ENCODE measurements at regions not wholly inside any gene's neighbourhood (a gene's known extent, or its start where the extent isn't known, plus 50 kb on each side); places are given as distances from the start of the nearest gene placed in this dataset.
A peak's percentile ranks its signal among the peaks of the same experiment; 100 is the strongest.

- Histone ChIP-seq H3K4me1 (no peaks in the 10 kb centered on the region), H3K9me3 (no peaks in the 10 kb centered on the region), H3K4me3 (no peak overlapping the region), H3K27me3 (no peaks in the 10 kb centered on the region), H3K27ac (no peak overlapping the region), H3K36me3 (no peaks in the 10 kb centered on the region)
- intact Hi-C loops (cut with DNase I), result no loop called here
- peak in 1 of 2 donors; percentile 32 for TF ChIP-seq POLR2AphosphoS5 (IDR thresholded peaks at IDR 0.05; ENCODE audit: insufficient read depth in 1 of 2, low read depth in 1 of 2)
- no peak for TF ChIP-seq POLR2A (IDR thresholded peaks at IDR 0.05)
- no peak for DNase-seq (ENCODE audit: extremely low spot score in 2 of 2)
Measured at GRCh38 chr22:26763633-26764361, 106.4 kb downstream of the MIAT start.

GRCh38 chr22:26766510-26767350 lies 109.3 kb downstream of the MIAT start:
- no peak for DNase-seq (ENCODE audit: extremely low spot score in 2 of 2)
- no peak overlapping the region for H3K27ac ChIP-seq
- H3K27me3 ChIP-seq, result no peaks in the 10 kb centered on the region
- H3K4me1 ChIP-seq, result no peaks in the 10 kb centered on the region
- no peak for TF ChIP-seq POLR2AphosphoS5 (IDR thresholded peaks at IDR 0.05; ENCODE audit: insufficient read depth in 1 of 2, low read depth in 1 of 2)
- no peak for TF ChIP-seq POLR2A (IDR thresholded peaks at IDR 0.05)
- no peak for TF ChIP-seq CTCF (IDR thresholded peaks at IDR 0.05)
- H3K9me3 ChIP-seq, result no peaks in the 10 kb centered on the region
- no peaks in the 10 kb centered on the region for H3K36me3 ChIP-seq
- intact Hi-C loops (cut with DNase I), result no loop called here
- H3K4me3 ChIP-seq, result no peak overlapping the region

GRCh38 chr22:26767351-26768155 lies 110.2 kb downstream of the MIAT start:
- H3K9me3 ChIP-seq, result no peaks in the 10 kb centered on the region
- H3K27ac ChIP-seq, result no peak overlapping the region
- H3K27me3 ChIP-seq, result no peaks in the 10 kb centered on the region
- TF ChIP-seq CTCF (IDR thresholded peaks at IDR 0.05), result no peak
- no peak for TF ChIP-seq POLR2A (IDR thresholded peaks at IDR 0.05)
- no peak for TF ChIP-seq POLR2AphosphoS5 (IDR thresholded peaks at IDR 0.05; ENCODE audit: insufficient read depth in 1 of 2, low read depth in 1 of 2)
- no peaks in the 10 kb centered on the region for H3K4me1 ChIP-seq
- H3K4me3 ChIP-seq, result no peak overlapping the region
- no peaks in the 10 kb centered on the region for H3K36me3 ChIP-seq
- no peak for DNase-seq (ENCODE audit: extremely low spot score in 2 of 2)
- intact Hi-C loops (cut with DNase I), result no loop called here

GRCh38 chr22:26768156-26768515 lies 110.7 kb downstream of the MIAT start:
- H3K36me3 ChIP-seq, result no peaks in the 10 kb centered on the region
- no peak for DNase-seq (ENCODE audit: extremely low spot score in 2 of 2)
- intact Hi-C loops (cut with DNase I), result no loop called here
- no peak for TF ChIP-seq POLR2AphosphoS5 (IDR thresholded peaks at IDR 0.05; ENCODE audit: insufficient read depth in 1 of 2, low read depth in 1 of 2)
- TF ChIP-seq POLR2A (IDR thresholded peaks at IDR 0.05), result no peak
- TF ChIP-seq CTCF (IDR thresholded peaks at IDR 0.05), result no peak
- no peaks in the 10 kb centered on the region for H3K27me3 ChIP-seq
- H3K9me3 ChIP-seq, result no peaks in the 10 kb centered on the region
- no peak overlapping the region for H3K27ac ChIP-seq
- H3K4me3 ChIP-seq, result no peak overlapping the region
- H3K4me1 ChIP-seq, result no peaks in the 10 kb centered on the region

GRCh38 chr22:26768952-26769351 lies 111.6 kb downstream of the MIAT start:
- intact Hi-C loops (cut with DNase I), result no loop called here
- Histone ChIP-seq H3K9me3 (no peaks in the 10 kb centered on the region), H3K27me3 (no peaks in the 10 kb centered on the region), H3K4me1 (no peaks in the 10 kb centered on the region), H3K27ac (no peak overlapping the region), H3K36me3 (no peaks in the 10 kb centered on the region), H3K4me3 (no peak overlapping the region)
- DNase-seq (ENCODE audit: extremely low spot score in 2 of 2), result no peak
- TF ChIP-seq POLR2A (IDR thresholded peaks at IDR 0.05), result no peak
- TF ChIP-seq POLR2AphosphoS5 (IDR thresholded peaks at IDR 0.05; ENCODE audit: insufficient read depth in 1 of 2, low read depth in 1 of 2), result no peak
- TF ChIP-seq CTCF (IDR thresholded peaks at IDR 0.05), result no peak

Data from vagina (tissue), 2 donors.